ENCODE measurements at regions not wholly inside any gene's neighbourhood (a gene's known extent, or its start where the extent isn't known, plus 50 kb on each side); places are given as distances from the start of the nearest gene placed in this dataset.

DNA sequence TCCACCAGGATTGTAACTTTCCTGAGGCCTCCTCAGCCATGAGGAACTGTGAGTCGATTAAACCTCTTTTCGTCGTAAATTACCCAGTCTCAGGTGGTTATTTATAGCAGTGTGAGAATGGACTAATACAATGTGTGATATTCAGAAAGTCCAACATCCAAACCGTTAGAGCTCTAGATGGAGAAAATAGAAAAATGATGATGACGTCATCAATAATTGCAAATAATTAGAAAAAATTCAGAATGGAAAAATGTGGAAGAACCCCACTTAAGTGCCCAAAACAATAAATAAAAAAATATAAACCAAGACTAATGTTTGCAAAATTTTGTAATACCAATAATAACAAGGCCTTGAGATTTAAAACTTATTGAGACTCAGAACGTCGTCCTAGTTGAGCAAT lies 103.0 kb upstream of the PLPPR5 start (continued):
- TF ChIP-seq SMAD3 (CRISPR knock-in tag; conservative IDR thresholded peaks at IDR 0.05): no peak
- TF ChIP-seq RBM25 (IDR thresholded peaks at IDR 0.05; ENCODE audit: low read depth, low read length, severe bottlenecking): no peak
- peak; percentile 28; the same call in 1 of the 2 replicates for TF ChIP-seq MAFF (IDR thresholded peaks at IDR 0.05; ENCODE audit: low read length)
- TF ChIP-seq ZC3H11A (IDR thresholded peaks at IDR 0.05; ENCODE audit: low read depth, low read length): no peak
- no peak for TF ChIP-seq SIRT6 (IDR thresholded peaks at IDR 0.05; ENCODE audit: low read depth, low read length)
- TF ChIP-seq HMGN3 (IDR thresholded peaks at IDR 0.05; ENCODE audit: borderline replicate concordance, extremely low read depth, insufficient read length, low read depth, low read length): no peak
- TF ChIP-seq ATF3 (IDR thresholded peaks at IDR 0.05): peak; percentile 71
- no peak for TF ChIP-seq ATF3 (CRISPR knock-in tag; conservative IDR thresholded peaks at IDR 0.05)
- no peak for TF ChIP-seq ZFX (CRISPR knock-in tag; IDR thresholded peaks at IDR 0.05)
- TF ChIP-seq, protein P1, sequence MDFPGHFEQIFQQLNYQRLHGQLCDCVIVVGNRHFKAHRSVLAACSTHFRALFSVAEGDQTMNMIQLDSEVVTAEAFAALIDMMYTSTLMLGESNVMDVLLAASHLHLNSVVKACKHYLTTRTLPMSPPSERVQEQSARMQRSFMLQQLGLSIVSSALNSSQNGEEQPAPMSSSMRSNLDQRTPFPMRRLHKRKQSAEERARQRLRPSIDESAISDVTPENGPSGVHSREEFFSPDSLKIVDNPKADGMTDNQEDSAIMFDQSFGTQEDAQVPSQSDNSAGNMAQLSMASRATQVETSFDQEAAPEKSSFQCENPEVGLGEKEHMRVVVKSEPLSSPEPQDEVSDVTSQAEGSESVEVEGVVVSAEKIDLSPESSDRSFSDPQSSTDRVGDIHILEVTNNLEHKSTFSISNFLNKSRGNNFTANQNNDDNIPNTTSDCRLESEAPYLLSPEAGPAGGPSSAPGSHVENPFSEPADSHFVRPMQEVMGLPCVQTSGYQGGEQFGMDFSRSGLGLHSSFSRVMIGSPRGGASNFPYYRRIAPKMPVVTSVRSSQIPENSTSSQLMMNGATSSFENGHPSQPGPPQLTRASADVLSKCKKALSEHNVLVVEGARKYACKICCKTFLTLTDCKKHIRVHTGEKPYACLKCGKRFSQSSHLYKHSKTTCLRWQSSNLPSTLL (IDR thresholded peaks at IDR 0.05): no peak
- TF ChIP-seq NFIC (IDR thresholded peaks at IDR 0.05): no peak
- TF ChIP-seq NR4A1 (CRISPR knock-in tag; IDR thresholded peaks at IDR 0.05): no peak
- TF ChIP-seq NR4A1 (tag; IDR thresholded peaks at IDR 0.05): no peak
- no peak for TF ChIP-seq KDM2B (CRISPR knock-in tag; IDR thresholded peaks at IDR 0.05)
- no peak for TF ChIP-seq PHTF2 (CRISPR knock-in tag; IDR thresholded peaks at IDR 0.05)
- no peak for TF ChIP-seq ZNF583 (CRISPR knock-in tag; IDR thresholded peaks at IDR 0.05)
- no peak for TF ChIP-seq FOXM1 (IDR thresholded peaks at IDR 0.05; ENCODE audit: low read depth)
- TF ChIP-seq FOXM1 (CRISPR knock-in tag; IDR thresholded peaks at IDR 0.05; ENCODE audit: low read depth): no peak
- no peak for TF ChIP-seq NCOA1 (IDR thresholded peaks at IDR 0.05; ENCODE audit: low read depth)
- TF ChIP-seq, protein P2, sequence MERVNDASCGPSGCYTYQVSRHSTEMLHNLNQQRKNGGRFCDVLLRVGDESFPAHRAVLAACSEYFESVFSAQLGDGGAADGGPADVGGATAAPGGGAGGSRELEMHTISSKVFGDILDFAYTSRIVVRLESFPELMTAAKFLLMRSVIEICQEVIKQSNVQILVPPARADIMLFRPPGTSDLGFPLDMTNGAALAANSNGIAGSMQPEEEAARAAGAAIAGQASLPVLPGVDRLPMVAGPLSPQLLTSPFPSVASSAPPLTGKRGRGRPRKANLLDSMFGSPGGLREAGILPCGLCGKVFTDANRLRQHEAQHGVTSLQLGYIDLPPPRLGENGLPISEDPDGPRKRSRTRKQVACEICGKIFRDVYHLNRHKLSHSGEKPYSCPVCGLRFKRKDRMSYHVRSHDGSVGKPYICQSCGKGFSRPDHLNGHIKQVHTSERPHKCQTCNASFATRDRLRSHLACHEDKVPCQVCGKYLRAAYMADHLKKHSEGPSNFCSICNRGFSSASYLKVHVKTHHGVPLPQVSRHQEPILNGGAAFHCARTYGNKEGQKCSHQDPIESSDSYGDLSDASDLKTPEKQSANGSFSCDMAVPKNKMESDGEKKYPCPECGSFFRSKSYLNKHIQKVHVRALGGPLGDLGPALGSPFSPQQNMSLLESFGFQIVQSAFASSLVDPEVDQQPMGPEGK (CRISPR knock-in tag; IDR thresholded peaks at IDR 0.05; ENCODE audit: borderline replicate concordance): no peak
- no peak for TF ChIP-seq SLC30A9 (CRISPR knock-in tag; IDR thresholded peaks at IDR 0.05)

All from K562 (cell line).